ENCODE measurements at regions not wholly inside any gene's neighbourhood (a gene's known extent, or its start where the extent isn't known, plus 50 kb on each side); places are given as distances from the start of the nearest gene placed in this dataset.

DNA sequence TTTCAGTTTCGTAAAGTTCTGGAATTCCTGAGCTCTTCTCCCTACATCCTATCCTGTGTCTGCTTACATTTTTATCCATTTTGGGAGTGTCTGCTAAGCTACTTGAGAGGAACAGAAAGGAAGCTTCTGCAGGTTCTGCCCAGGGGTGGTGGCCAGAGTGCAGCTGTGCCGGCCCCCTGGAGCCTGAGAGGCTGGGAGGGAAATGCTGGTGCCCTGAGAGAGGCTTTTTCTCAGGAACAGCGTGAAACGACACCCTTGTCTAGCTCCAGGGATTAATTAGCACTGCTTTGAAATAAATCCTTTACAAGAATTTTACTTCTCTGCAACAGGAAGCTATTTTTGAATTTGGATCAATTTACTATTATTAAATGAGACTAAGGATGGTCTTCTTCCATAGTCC is 165.4 kb downstream of the SLC15A5 start:
- TF ChIP-seq POLR2A (IDR thresholded peaks at IDR 0.05), result no peak
- TF ChIP-seq, protein P1, sequence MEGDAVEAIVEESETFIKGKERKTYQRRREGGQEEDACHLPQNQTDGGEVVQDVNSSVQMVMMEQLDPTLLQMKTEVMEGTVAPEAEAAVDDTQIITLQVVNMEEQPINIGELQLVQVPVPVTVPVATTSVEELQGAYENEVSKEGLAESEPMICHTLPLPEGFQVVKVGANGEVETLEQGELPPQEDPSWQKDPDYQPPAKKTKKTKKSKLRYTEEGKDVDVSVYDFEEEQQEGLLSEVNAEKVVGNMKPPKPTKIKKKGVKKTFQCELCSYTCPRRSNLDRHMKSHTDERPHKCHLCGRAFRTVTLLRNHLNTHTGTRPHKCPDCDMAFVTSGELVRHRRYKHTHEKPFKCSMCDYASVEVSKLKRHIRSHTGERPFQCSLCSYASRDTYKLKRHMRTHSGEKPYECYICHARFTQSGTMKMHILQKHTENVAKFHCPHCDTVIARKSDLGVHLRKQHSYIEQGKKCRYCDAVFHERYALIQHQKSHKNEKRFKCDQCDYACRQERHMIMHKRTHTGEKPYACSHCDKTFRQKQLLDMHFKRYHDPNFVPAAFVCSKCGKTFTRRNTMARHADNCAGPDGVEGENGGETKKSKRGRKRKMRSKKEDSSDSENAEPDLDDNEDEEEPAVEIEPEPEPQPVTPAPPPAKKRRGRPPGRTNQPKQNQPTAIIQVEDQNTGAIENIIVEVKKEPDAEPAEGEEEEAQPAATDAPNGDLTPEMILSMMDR (IDR thresholded peaks at IDR 0.05), result no peak

Measured in right lobe of liver (tissue), 4 donors.